ENCODE measurements at regions not wholly inside any gene's neighbourhood (a gene's known extent, or its start where the extent isn't known, plus 50 kb on each side); places are given as distances from the start of the nearest gene placed in this dataset.

GRCh38 chr1:72535470-72535869, 253.1 kb upstream of the NEGR1 start:
- no peak for TF ChIP-seq CTCF (IDR thresholded peaks at IDR 0.05)
- no peak for TF ChIP-seq POLR2A (IDR thresholded peaks at IDR 0.05)

All from uterus (tissue), 2 donors.